ENCODE measurements at regions not wholly inside any gene's neighbourhood (a gene's known extent, or its start where the extent isn't known, plus 50 kb on each side); places are given as distances from the start of the nearest gene placed in this dataset.
"Not testable (repeated sequence)": the region's sequence is repeated elsewhere in the genome, so short reads cannot be mapped to it uniquely, and the experiment has no call there.

GRCh38 chr5:3341446-3342240, 254.0 kb upstream of the IRX1 start:
- ATAC-seq (no peak), DNase-seq (no peak)

- ATAC-seq, result no peak
- no peak for DNase-seq
These were observed 255.2 kb upstream of the IRX1 start for GRCh38 chr5:3340471-3340870.

GRCh38 chr5:3339798-3340115, 255.9 kb upstream of the IRX1 start:
- DNase-seq, result no peak
- ATAC-seq, result no peak

GRCh38 chr5:3339092-3339797, 256.4 kb upstream of the IRX1 start:
- ATAC-seq, result no peak
- DNase-seq, result no peak

- DNase-seq, result no peak
- ATAC-seq, result peak; percentile 11
These were observed 257.7 kb upstream of the IRX1 start for GRCh38 chr5:3337812-3338541.

GRCh38 chr5:3336666-3337065, 259.0 kb upstream of the IRX1 start:
- ATAC-seq, result no peak
- DNase-seq, result no peak

GRCh38 chr5:3335301-3335700, 260.3 kb upstream of the IRX1 start:
- no peak for DNase-seq
- no peak for ATAC-seq

- DNase-seq (no peak), ATAC-seq (no peak)
These were observed 261.8 kb upstream of the IRX1 start for GRCh38 chr5:3333836-3334235.

- DNase-seq, result no peak
- ATAC-seq, result no peak
These were observed 262.5 kb upstream of the IRX1 start for GRCh38 chr5:3333105-3333504.

GRCh38 chr5:3331819-3332218, 263.8 kb upstream of the IRX1 start:
- DNase-seq (no peak), ATAC-seq (no peak)

- DNase-seq, result no peak
- ATAC-seq, result no peak
These were observed 265.2 kb upstream of the IRX1 start for GRCh38 chr5:3330442-3330841.

GRCh38 chr5:3329427-3329826, 266.2 kb upstream of the IRX1 start:
- ATAC-seq, result no peak

GRCh38 chr5:3326841-3327232, 268.8 kb upstream of the IRX1 start:
- DNase-seq (no peak), ATAC-seq (no peak)

More at GRCh38 chr5:3329427-3329826, 266.2 kb upstream of the IRX1 start:
- no peak for DNase-seq

GRCh38 chr5:3325972-3326840, 269.4 kb upstream of the IRX1 start:
- DNase-seq (no peak), ATAC-seq (no peak)

- no peak for DNase-seq
- no peak for ATAC-seq
These were observed 270.2 kb upstream of the IRX1 start for GRCh38 chr5:3325201-3325971.

- no peak for ATAC-seq
These were observed 271.1 kb upstream of the IRX1 start for GRCh38 chr5:3324421-3325101.

GRCh38 chr5:3323966-3324365, 271.7 kb upstream of the IRX1 start:
- not testable (repeated sequence) for ATAC-seq, DNase-seq

More at GRCh38 chr5:3324421-3325101, 271.1 kb upstream of the IRX1 start:
- DNase-seq, result no peak

- ATAC-seq (no peak), DNase-seq (no peak)
These were observed 272.5 kb upstream of the IRX1 start for GRCh38 chr5:3323144-3323543.

GRCh38 chr5:3322642-3323041, 273.0 kb upstream of the IRX1 start:
- ATAC-seq (no peak), DNase-seq (no peak)

GRCh38 chr5:3321923-3322322, 273.7 kb upstream of the IRX1 start:
- DNase-seq, result no peak
- ATAC-seq, result no peak

Data from stimulated activated naive CD8-positive, alpha-beta T cell treated with anti-CD3 and anti-CD28 coated beads, Interleukin-15, Interleukin-2, amounts not matched to agents 100 U/mL and 50 U/mL, for 24 hours (primary cell).